ENCODE measurements at regions not wholly inside any gene's neighbourhood (a gene's known extent, or its start where the extent isn't known, plus 50 kb on each side); places are given as distances from the start of the nearest gene placed in this dataset.

- Histone ChIP-seq H3K9me3 (no peaks in the 10 kb centered on the region), H3K36me3 (no peaks in the 10 kb centered on the region), H3K27ac (no peak overlapping the region), H3K27me3 (ENCODE audit: low read depth) (no peaks in the 10 kb centered on the region), H3K4me3 (no peak overlapping the region), H3K4me1 (no peaks in the 10 kb centered on the region)
- intact Hi-C loops (cut with DNase I): no loop called here
- no peak for DNase-seq
- ATAC-seq: no peak
- no peak for TF ChIP-seq CTCF (IDR thresholded peaks at IDR 0.05)
Observed at GRCh38 chr6:130314271-130314670, 51.5 kb upstream of the TMEM200A start.

- no peak for ATAC-seq
- TF ChIP-seq CTCF (IDR thresholded peaks at IDR 0.05): no peak
Observed at GRCh38 chr6:130313206-130313605, 52.6 kb upstream of the TMEM200A start.

GRCh38 chr6:130309028-130309427 is 56.8 kb upstream of the TMEM200A start:
- intact Hi-C loops (cut with DNase I): no loop called here
- Histone ChIP-seq H3K4me1 (no peaks in the 10 kb centered on the region), H3K27ac (no peak overlapping the region), H3K4me3 (no peak overlapping the region), H3K9me3 (no peaks in the 10 kb centered on the region), H3K27me3 (ENCODE audit: low read depth) (no peaks in the 10 kb centered on the region), H3K36me3 (no peaks in the 10 kb centered on the region)
- no peak for TF ChIP-seq CTCF (IDR thresholded peaks at IDR 0.05)
- DNase-seq: no peak
- no peak for ATAC-seq

More at GRCh38 chr6:130313206-130313605, 52.6 kb upstream of the TMEM200A start:
- H3K9me3 ChIP-seq: no peaks in the 10 kb centered on the region
- H3K4me1 ChIP-seq: no peaks in the 10 kb centered on the region
- no peak overlapping the region for H3K4me3 ChIP-seq
- no peaks in the 10 kb centered on the region for H3K36me3 ChIP-seq
- no peak overlapping the region for H3K27ac ChIP-seq
- intact Hi-C loops (cut with DNase I): no loop called here
- H3K27me3 ChIP-seq (ENCODE audit: low read depth): no peaks in the 10 kb centered on the region
- DNase-seq: no peak

GRCh38 chr6:130307752-130308361 is 58.0 kb upstream of the TMEM200A start:
- no peak overlapping the region for H3K27ac ChIP-seq
- H3K36me3 ChIP-seq: no peaks in the 10 kb centered on the region
- DNase-seq (no peak), ATAC-seq (no peak)
- no peak overlapping the region for H3K4me3 ChIP-seq
- H3K27me3 ChIP-seq (ENCODE audit: low read depth): no peaks in the 10 kb centered on the region
- no peak for TF ChIP-seq CTCF (IDR thresholded peaks at IDR 0.05)
- H3K4me1 ChIP-seq: no peaks in the 10 kb centered on the region
- intact Hi-C loops (cut with DNase I): no loop called here
- no peaks in the 10 kb centered on the region for H3K9me3 ChIP-seq

- no peak for TF ChIP-seq CTCF (IDR thresholded peaks at IDR 0.05)
- Histone ChIP-seq H3K36me3 (no peaks in the 10 kb centered on the region), H3K4me3 (no peak overlapping the region), H3K4me1 (no peaks in the 10 kb centered on the region), H3K27ac (no peak overlapping the region), H3K9me3 (no peaks in the 10 kb centered on the region), H3K27me3 (ENCODE audit: low read depth) (no peaks in the 10 kb centered on the region)
- ATAC-seq: no peak
- DNase-seq: no peak
- intact Hi-C loops (cut with DNase I): no loop called here
Observed at GRCh38 chr6:130306377-130306776, 59.4 kb upstream of the TMEM200A start.
